B cell (primary cell): ENCODE measurements at regions not wholly inside any gene's neighbourhood (a gene's known extent, or its start where the extent isn't known, plus 50 kb on each side); places are given as distances from the start of the nearest gene placed in this dataset.
A peak's percentile ranks its signal among the peaks of the same experiment; 100 is the strongest.
"Not testable (repeated sequence)": the region's sequence is repeated elsewhere in the genome, so short reads cannot be mapped to it uniquely, and the experiment has no call there.

Experiments used
- ATAC-seq: fragments of 200-7000 bp; cut with Tn5 transposase; one replicate; pipeline ENCODE4 v1.10.0; 2021; ENCODE audit warnings: low read depth, mild to moderate bottlenecking, moderate number of reproducible peaks, moderate library complexity
- CTCF ChIA-PET: fragments of 350-600 bp; sonication (Branson Sonifier 250); formaldehyde crosslinking; loops from one replicate; lab custom pipeline; 2021; ENCODE audit warnings: antibody characterized with exemption, inconsistent platforms; lab: Charles Lee
- POLR2A ChIA-PET: fragments of 350-600 bp; sonication (Branson Sonifier 250); formaldehyde crosslinking; loops from one replicate; lab custom pipeline; 2021; ENCODE audit warnings: antibody characterized with exemption; lab: Charles Lee
- DNase-seq: peaks from one replicate; pipeline ENCODE4 v3.0.0; 2013
- H2AFZ ChIP-seq: 2 replicates; pipeline ENCODE4 v1.6.1; 2012; ENCODE audit warnings: mild to moderate bottlenecking, low read depth, low read length; ENCODE audit not compliant: insufficient read depth, poor library complexity, severe bottlenecking
- H3K27ac ChIP-seq, 2 donors: 1 replicate in 1 of 2; 2 replicates in 1 of 2; pipeline ENCODE4 v1.5.1; 2012 to 2013; ENCODE audit warnings: low read length in 2 of 2, mild to moderate bottlenecking in 2 of 2, moderate library complexity in 1 of 2
- H3K27me3 ChIP-seq, 4 experiments: fragments of 200-600 bp in 1 of 4; sonication (generic) in 1 of 4; replicated peaks in 1 of 4; 1 replicate in 2 of 4; 2 replicates in 2 of 4; pipeline versions ENCODE4 v1.6.1 to v1.7.0; 2013 to 2016; ENCODE audit warnings: low read length in 3 of 4, mild to moderate bottlenecking in 2 of 4, mixed read lengths in 1 of 4, moderate library complexity in 1 of 4; ENCODE audit not compliant: insufficient read depth in 4 of 4, control insufficient read depth in 3 of 4; ENCODE audit errors: control extremely low read depth in 1 of 4
- H3K36me3 ChIP-seq, 2 experiments: replicated peaks in 1 of 2; 1 replicate in 1 of 2; 2 replicates in 1 of 2; pipeline versions ENCODE4 v1.6.1 to v1.7.1; 2013; ENCODE audit warnings: low read length in 1 of 2; ENCODE audit not compliant: insufficient read depth in 2 of 2, control insufficient read depth in 1 of 2; ENCODE audit errors: control extremely low read depth in 1 of 2, extremely low read depth in 1 of 2
- H3K4me1 ChIP-seq, 2 donors: fragments of 200-600 bp in 1 of 2; sonication (generic) in 1 of 2; 1 replicate in 1 of 2; 2 replicates in 1 of 2; pipeline versions ENCODE4 v1.5.1 to v1.6.1; 2013 to 2017; ENCODE audit warnings: low read length in 2 of 2; ENCODE audit not compliant: control insufficient read depth in 2 of 2, insufficient read depth in 2 of 2
- H3K4me2 ChIP-seq: replicated peaks from 2 replicates; pipeline ENCODE3; 2012; ENCODE audit warnings: mild to moderate bottlenecking, low read depth, low read length; ENCODE audit not compliant: poor library complexity, severe bottlenecking
- H3K4me3 ChIP-seq, 5 experiments: fragments of 200-600 bp in 1 of 5; sonication (generic) in 1 of 5; 1 replicate in 3 of 5; 2 replicates in 2 of 5; pipeline versions ENCODE4 v1.5.1 to v1.7.0; 2011 to 2016; ENCODE audit warnings: low read length in 4 of 5, mild to moderate bottlenecking in 4 of 5, low read depth in 2 of 5, control low read depth in 1 of 5, moderate library complexity in 1 of 5; ENCODE audit not compliant: insufficient read depth in 1 of 5; ENCODE audit errors: control extremely low read depth in 1 of 5, extremely low read depth in 1 of 5
- H3K79me2 ChIP-seq: fragments of 200-600 bp; sonication (generic); one replicate; pipeline ENCODE4 v1.6.0; 2016; ENCODE audit warnings: low read length; ENCODE audit not compliant: control insufficient read depth, insufficient read depth
- H3K9ac ChIP-seq: fragments of 200-600 bp; sonication (generic); 2 replicates; pipeline ENCODE4 v1.6.1; 2017; ENCODE audit warnings: mild to moderate bottlenecking, low read length, moderate library complexity
- H3K9me3 ChIP-seq, 3 donors: one replicate each; pipeline versions ENCODE4 v1.6.1 to v1.7.1; 2013; ENCODE audit warnings: low read length in 2 of 3; ENCODE audit not compliant: control insufficient read depth in 2 of 3, insufficient read depth in 1 of 3; ENCODE audit errors: control extremely low read depth in 1 of 3
- H4K20me1 ChIP-seq: 2 replicates; pipeline ENCODE4 v1.6.0; 2012; ENCODE audit warnings: mild to moderate bottlenecking, low read length; ENCODE audit not compliant: insufficient read depth, control insufficient read depth, poor library complexity, severe bottlenecking
- H3K27ac Mint-ChIP-seq: one replicate; pipeline ENCODE4 v1.8.0; 2021; ENCODE audit warnings: mixed read lengths
- H3K27me3 Mint-ChIP-seq: one replicate; pipeline ENCODE4 v1.8.0; 2021; ENCODE audit warnings: mixed read lengths
- H3K4me1 Mint-ChIP-seq: one replicate; pipeline ENCODE4 v1.8.0; 2021; ENCODE audit warnings: mixed read lengths
- H3K4me3 Mint-ChIP-seq: one replicate; pipeline ENCODE4 v1.8.0; 2021; ENCODE audit warnings: mixed read lengths
- H3K9me3 Mint-ChIP-seq: one replicate; pipeline ENCODE4 v1.8.0; 2022; ENCODE audit warnings: mixed read lengths; ENCODE audit not compliant: insufficient read depth
- CTCF ChIP-seq: fragments of 200-600 bp; IDR thresholded peaks from one replicate; pipeline ENCODE4 v1.8.0; 2022; ENCODE audit warnings: antibody characterized with exemption, mild to moderate bottlenecking
- EZH2 ChIP-seq: IDR thresholded peaks from 2 replicates; pipeline ENCODE4 v1.6.1; 2012; ENCODE audit warnings: borderline replicate concordance, low read depth, mild to moderate bottlenecking, moderate library complexity, low read length; ENCODE audit not compliant: insufficient read depth, poor library complexity, severe bottlenecking
- WGBS: methylation state at CpG from one replicate; pipeline ENCODE4 v1.1.5; 2013; ENCODE audit warnings: missing lambda C conversion rate; ENCODE audit not compliant: insufficient coverage; 5-methylcytosine and 5-hydroxymethylcytosine counted together
- intact Hi-C: fragments of 100-400 bp; cut with micrococcal nuclease; formaldehyde crosslinking; loops from one replicate; pipeline ENCODE4 v1.10.0; 2022

- H3K27ac Mint-ChIP-seq, result peak overlapping the region; percentile 15
- H3K9me3 Mint-ChIP-seq, result no peaks in the 10 kb centered on the region
- H4K20me1 ChIP-seq, result no peaks in the 10 kb centered on the region
- no peaks in the 10 kb centered on the region for H3K79me2 ChIP-seq
- peaks cover 0 to 18% (median 7%) of the 10 kb centered on the region in 4 experiments for H3K27me3 ChIP-seq
- H3K9me3 ChIP-seq, result no peaks in the 10 kb centered on the region
- CTCF ChIA-PET, result no interaction called here
- no peaks in the 10 kb centered on the region for H3K36me3 ChIP-seq
- POLR2A ChIA-PET, result no interaction called here
- DNase-seq (peak; percentile 12), ATAC-seq (no peak)
- no peak overlapping the region for H3K9ac ChIP-seq
- peaks cover 21% of the 10 kb centered on the region for H3K27me3 Mint-ChIP-seq
- H3K4me2 ChIP-seq, result peak overlapping the region; percentile 42
- no peak overlapping the region for H3K27ac ChIP-seq
- peaks cover 7% of the 10 kb centered on the region for H3K4me1 Mint-ChIP-seq
- H3K4me1 ChIP-seq, result peaks cover 6 to 13% of the 10 kb centered on the region in 2 donors
- H3K4me3 ChIP-seq, result no peak overlapping the region
- H2AFZ ChIP-seq, result peak overlapping the region; percentile 38
- intact Hi-C loops, result no loop called here
- 55% methylated on average over 39 of the region's 39 CpGs for WGBS
- TF ChIP-seq EZH2 (no peak), CTCF (no peak)
- H3K4me3 Mint-ChIP-seq, result no peak overlapping the region
Measured at GRCh38 chr5:42943931-42944631, 96.0 kb downstream of the ANXA2R start.

- Histone ChIP-seq H3K36me3 (no peaks in the 10 kb centered on the region), H2AFZ (no peak overlapping the region), H3K27ac (no peak overlapping the region), H3K79me2 (no peaks in the 10 kb centered on the region), H3K4me2 (no peak overlapping the region), H3K4me1 (peaks cover 0 to 6% of the 10 kb centered on the region in 2 donors), H3K9me3 (no peaks in the 10 kb centered on the region), H3K27me3 (peaks cover 0 to 18% (median 7%) of the 10 kb centered on the region in 4 experiments), H4K20me1 (no peaks in the 10 kb centered on the region), H3K9ac (no peak overlapping the region), H3K4me3 (no peak overlapping the region)
- intact Hi-C loops, result no loop called here
- peaks cover 21% of the 10 kb centered on the region for H3K27me3 Mint-ChIP-seq
- ChIA-PET CTCF (interaction anchor here (1.5 kb wide), 1 partner anchor 10 kb away, joined by 4 read pairs; no protein-coding TSS in a partner anchor), POLR2A (no interaction called here)
- no peak overlapping the region for H3K4me3 Mint-ChIP-seq
- ATAC-seq, result no peak
- no peaks in the 10 kb centered on the region for H3K9me3 Mint-ChIP-seq
- DNase-seq, result no peak
- H3K27ac Mint-ChIP-seq, result no peak overlapping the region
- H3K4me1 Mint-ChIP-seq, result no peaks in the 10 kb centered on the region
- no peak for TF ChIP-seq EZH2
- TF ChIP-seq CTCF, result no peak
Measured at GRCh38 chr5:42940853-42941252, 99.3 kb downstream of the ANXA2R start.

- H3K79me2 ChIP-seq, H3K9ac ChIP-seq, H2AFZ ChIP-seq, H3K4me3 Mint-ChIP-seq, intact Hi-C loops, ATAC-seq, DNase-seq, POLR2A ChIA-PET, H3K36me3 ChIP-seq, H3K4me2 ChIP-seq, H3K27ac ChIP-seq, H3K27me3 Mint-ChIP-seq, H3K4me3 ChIP-seq, H3K27me3 ChIP-seq, H3K4me1 Mint-ChIP-seq, H4K20me1 ChIP-seq, H3K27ac Mint-ChIP-seq, CTCF ChIA-PET, H3K9me3 Mint-ChIP-seq, H3K4me1 ChIP-seq: not testable (repeated sequence)
- 95% methylated on average over 5 of the region's 8 CpGs for WGBS
- peaks cover 0 to 11% (median 3%) of the 10 kb centered on the region in 3 donors for H3K9me3 ChIP-seq
Measured at GRCh38 chr5:42932011-42932410, 108.1 kb downstream of the ANXA2R start.
